Right renal cortex interstitium (tissue), 3 donors: ENCODE measurements at regions not wholly inside any gene's neighbourhood (a gene's known extent, or its start where the extent isn't known, plus 50 kb on each side); places are given as distances from the start of the nearest gene placed in this dataset.

Experiments
- DNase-seq, 3 donors: peaks; one replicate each; pipeline ENCODE4 v3.0.0-alpha.2; 2013; ENCODE audit warnings: low read depth in 3 of 3, low spot score in 2 of 3

DNA sequence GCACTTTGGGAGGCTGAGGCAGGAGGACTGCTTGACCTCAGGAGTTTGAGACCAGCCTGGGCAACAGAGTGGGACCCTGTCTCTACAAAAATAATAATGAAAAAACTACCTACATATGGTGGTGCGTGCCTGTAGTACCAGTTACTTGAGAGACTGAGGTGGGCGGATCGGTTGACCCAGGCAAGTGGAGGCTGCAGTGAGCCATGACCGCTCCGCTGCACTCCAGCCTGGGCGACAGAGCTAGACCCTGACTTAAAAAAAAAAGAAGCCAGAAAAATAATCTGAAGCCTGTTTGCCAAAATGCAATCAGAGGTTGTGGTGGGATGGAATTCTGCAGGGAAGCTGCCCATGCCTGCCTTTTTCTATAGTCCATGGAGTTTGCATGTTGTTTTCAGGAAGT lies 50.4 kb upstream of the GGTA1 start:
- DNase-seq: no peak

DNA sequence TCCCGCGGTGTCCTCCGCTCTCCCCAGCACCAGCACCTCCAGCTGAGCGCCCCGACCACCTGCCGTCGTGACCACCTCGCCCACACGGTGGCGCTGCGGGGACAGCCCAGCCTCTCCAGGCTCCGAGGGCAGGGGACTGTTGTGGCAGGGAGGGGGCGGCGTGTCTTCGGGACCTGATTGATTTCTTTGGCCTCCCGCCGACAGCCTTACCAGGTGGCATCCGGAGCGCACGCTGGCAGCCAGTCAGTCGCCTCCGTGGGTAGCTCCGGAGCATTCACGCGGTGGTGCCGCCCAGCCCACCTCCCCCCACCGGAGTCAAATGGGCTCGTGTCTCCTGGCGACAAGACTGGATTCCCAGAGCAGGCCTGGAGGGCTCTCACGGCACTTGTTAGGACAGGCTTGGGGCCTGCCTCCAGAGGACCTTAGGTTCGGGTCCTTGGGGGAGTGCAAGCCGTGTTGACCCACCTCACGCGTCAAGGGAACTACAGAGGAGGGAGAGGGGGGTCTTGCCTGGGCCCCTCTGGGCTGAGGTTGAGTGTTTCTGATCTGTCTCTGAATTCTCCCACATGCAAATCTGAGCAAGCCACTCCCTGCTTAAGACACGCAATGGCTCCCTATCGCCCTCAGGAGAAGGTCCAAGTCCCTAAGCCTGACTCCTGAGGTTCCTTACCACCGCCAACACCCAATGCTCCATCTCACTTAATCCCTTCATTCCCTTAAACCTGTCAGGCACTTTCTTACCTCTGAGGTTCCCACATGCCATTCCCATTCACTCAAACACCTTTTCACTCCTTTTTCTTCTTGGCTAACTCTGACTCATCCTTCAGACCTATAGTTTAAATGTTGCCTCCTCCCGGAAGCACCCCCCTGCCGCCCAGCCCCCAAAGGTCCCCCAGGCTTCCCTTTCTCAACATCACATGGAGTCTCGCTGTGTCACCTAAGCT lies 51.2 kb upstream of the GGTA1 start:
- no peak for DNase-seq

DNA sequence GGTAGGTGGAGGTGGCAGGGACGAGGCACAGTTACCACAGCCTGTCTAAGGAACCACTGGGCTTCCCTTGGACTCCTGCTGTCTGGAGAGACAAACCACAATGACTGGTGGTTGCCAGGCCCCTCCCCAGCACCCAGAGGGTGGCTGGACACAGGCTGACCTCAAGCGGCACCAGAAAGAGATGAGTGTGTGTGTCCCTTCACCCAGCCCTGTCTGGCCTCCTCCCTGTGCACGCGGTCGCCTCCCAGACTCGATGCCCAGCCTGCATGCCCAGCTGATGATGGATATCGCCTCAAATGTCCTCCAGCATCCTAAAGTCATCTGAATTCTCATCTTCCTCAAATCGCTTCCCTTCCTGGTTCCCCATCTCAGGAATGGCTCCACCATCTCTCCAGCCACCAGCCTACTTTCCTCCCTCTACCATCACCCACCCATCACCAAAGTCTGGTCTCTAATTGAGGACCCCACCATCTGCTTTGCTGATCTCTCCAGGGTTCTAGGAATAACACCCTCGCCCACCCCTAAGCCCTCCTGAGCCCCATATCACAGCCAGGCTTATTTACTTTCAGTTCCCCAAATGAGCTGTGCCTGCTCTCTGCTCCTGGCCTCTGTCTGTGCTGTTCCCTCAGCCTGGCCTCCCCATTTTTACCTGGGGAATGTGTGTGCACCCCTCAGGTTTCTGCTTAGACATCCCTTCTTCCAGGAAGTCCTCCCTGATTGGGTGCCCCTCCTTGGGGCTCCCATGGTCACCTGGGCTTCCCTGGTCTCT lies 52.5 kb upstream of the GGTA1 start:
- DNase-seq: no peak

DNA sequence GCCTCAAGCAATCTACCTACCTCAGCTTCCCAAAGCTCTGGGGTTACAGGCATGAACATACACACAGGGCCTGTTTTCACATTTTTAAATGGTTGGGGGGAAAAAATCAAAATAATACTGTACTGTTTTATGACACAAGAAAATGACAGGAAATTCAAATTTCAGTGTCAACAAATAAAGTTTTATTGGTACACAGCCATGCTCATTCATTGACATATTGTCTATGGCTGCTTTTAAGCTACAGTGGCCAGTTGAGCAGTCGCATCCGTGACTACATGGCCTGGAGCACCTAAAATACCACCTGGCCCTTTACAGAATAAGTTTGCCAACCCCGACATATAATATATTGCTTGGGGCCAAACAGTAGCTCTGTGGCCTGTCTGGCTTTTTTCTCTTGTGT lies 56.4 kb upstream of the GGTA1 start:
- DNase-seq: no peak

DNA sequence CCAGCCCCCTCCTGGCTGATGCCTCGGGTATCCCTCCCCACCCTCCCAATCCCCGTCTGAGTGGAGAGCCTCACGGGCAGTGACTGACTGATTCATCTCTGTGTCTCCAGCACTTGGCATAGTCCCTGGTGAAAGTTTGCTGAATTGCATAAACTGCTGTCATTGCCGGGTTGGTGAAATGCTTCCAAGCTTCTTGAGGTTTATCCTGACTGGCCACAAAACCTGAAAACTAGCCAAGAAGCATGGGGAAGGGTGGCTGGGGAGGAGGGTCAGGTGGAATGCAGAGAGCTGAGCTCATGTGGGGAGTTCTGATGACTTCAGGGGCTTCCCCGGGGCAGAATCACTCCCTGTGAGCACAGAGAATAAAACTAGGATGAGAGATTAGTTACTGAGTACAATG lies 56.9 kb upstream of the GGTA1 start:
- DNase-seq: no peak

DNA sequence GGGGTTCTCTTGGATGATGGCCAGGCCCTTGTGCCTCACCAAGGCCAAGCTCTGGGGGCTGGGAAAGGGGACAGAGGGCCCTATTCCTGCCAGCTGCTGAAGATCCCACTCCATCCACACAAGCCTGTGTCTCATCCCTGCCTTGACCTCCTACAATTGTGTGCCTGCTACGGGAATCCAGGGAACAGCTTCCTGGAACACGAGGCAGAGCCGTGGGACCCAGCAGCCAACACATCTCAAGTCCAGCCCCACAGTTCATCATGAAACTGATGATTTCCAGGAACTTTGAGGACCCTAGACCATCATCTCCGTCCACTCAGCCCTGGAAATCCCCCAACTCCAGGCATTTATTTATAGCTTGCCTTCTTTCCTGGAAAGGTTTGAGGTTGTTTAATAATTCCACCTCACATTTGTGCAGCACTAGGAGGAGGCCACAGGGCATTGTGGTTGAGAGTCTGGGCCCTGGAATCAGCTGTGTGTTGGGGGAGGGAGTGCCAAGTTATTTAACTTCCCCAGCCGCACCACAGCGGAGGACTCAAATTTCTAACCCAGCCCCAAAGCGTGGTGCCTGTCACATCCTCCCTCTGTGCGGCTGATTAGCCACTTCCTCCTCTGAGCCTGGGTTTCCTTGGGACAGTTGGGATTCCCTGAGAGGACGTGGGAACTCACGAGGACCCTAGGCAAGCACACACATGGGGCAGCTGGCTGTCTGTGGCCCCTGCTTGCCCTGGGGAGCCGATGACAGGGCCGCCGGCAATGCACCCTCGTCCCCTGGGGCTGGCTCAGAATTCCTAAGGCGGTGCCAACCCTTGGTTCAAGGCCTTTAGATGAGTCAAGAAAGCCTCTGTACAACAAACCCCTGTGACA lies 58.2 kb upstream of the GGTA1 start:
- peak; percentile 71 to 82 (median 76) for DNase-seq

DNA sequence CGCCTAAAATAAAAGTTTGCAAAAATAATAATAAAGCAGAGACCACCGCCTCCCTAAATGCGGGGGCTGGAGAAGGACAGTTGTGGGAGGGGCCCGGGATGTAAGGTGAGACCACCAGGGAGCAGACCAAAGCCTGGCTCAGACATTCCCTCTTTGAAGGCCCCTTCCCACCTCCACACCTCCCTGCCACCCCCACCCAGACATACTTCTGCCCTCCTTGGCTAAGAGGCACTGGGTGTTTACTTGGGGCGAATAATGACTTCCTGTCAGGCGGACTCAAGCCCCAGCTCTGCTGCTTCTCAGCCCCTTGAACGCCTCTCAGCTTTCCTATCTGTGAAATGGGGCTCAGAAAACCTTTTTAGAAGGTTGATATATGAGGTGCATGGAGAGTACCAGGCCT lies 58.8 kb upstream of the GGTA1 start:
- no peak for DNase-seq

DNA sequence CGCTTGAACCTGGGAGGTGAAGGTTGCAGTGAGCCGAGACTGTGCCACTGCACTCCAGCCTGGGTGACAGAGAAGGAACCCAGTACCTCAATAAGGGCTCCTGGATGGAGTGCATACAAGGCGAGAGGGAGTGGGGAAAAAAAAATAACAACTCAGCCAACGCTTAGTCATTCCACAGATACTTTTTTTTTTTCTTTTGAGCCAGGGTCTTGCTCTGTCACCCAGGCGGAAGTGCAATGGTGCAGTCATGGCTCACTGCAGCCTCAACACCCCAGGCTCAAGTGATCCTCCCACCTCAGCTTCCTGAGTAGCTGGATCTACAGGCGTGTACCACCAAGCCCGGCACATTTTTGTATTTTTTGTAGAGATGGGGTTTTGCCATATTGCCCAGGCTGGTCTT lies 59.5 kb upstream of the GGTA1 start:
- DNase-seq: no peak

DNA sequence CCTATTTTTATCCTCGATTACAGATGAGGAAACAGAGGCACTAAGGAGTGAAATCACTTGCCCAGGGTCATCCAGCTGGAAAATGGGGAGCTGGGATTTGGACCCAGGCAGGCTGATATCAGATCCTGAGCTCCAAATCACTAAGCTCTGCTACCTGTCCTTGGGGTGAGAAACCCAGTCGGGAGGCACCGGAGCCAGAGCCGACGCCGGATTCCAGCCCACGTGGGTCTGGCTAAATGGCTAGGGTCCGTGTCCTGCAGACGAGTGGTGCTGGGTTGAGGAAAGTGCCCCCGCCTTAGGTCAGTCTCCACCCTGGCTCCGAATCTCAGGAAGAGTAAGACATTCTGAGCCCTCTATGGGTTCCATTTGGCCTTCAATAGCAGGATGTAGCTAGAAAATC lies 61.3 kb upstream of the GGTA1 start:
- DNase-seq: no peak

DNA sequence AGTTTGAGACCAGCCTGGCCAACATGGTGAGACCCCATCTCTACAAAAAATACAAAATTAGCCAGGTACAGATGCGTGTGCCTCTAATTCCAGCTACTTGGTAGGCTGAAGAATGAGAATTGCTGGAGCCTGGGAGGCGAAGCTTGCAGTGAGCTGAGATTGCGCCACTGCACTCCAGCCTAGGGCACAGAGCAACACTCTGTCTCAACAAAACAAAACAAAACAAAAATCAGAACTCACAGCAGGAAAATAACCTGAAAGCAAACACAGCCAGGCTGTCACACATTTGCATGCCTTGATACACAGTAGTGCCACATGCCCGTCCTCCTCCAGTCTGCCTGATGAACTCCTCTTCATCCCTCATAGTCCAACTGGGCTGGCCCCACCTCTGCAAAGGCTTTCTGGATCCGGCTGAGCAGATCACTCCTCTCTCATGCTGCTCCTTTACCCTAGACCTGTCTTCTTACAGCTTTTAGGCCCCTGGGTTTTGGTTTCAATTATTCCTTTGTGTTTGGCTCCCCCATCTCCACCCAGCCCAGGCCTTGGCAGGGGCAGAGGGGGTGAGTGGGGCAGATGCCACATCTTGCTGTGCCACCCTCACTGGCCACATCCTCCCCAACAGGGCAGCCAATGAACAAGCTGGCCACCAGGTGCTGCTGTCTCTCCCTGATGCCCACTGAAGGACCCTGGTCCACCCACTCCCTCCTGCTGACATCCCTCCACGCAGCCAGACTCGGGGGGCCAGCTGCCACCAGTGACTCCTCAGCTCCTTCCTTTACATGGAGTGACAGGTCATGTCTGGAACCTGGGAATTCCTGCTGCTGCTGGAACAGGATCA lies 62.0 kb upstream of the GGTA1 start:
- no peak for DNase-seq

DNA sequence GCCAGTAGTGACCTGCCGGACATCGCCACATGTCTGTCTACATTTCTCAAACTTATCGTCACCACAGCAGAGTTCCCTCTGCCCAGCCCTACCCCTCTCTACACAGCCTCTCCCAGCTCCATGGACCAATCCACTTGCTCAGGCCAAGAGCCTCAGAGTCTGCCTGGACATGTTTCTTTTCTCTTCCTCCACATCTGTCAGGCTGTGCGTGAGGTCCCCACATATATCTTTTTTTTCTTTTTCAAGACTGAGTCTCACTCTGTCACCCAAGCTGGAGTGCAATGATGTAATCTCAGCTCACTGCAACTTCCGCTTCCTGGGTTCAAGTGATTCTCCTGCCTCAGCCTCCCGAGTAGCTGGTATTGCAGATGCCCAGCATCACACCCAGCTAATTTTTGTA lies 62.7 kb upstream of the GGTA1 start:
- no peak for DNase-seq

DNA sequence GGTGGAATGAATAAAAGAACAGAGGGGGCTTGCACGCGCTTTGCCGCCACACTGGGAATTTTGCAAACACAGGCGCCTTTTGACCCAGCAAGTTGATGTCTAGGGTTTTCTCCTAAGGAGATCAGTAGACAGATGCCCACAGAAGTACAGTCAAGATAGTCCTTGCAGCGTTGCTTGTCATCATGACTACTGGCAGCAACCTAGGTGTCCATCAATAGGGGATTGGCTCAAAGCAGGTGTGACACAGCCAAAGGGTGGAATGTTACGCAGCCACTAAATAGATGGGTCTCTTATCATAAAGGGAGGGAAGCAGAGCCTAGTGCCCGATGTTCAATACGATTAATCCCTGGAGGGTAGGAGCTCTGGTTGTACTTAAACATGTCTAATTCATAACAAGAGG lies 63.8 kb upstream of the GGTA1 start:
- DNase-seq: no peak

DNA sequence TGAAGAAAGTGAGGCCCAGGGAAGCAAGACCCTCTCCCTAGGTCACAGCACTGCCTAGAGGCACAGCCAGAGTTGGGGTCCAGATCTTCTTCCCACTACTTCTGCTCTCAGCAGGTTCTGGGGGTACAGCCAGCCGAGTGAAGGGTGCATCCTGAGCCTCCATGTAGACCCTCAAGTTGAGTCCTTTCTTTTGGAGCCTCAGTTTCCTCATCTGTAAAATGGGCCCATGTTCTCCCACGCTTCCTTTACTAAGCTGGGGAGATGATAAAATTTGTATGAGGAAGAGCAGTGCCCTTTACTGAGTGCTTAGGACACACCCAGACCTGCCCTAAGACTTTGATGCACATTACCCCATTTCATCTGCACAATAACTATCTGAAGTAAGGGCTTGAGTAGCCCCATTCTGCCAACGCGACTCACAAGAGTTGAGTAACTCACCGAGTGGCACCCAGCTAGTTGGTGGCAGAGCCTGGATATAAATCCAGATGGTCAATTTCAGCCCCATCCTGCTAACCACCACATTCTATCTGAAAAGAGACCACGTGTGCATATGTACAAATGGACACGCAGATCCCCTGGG lies 64.3 kb upstream of the GGTA1 start:
- no peak for DNase-seq

DNA sequence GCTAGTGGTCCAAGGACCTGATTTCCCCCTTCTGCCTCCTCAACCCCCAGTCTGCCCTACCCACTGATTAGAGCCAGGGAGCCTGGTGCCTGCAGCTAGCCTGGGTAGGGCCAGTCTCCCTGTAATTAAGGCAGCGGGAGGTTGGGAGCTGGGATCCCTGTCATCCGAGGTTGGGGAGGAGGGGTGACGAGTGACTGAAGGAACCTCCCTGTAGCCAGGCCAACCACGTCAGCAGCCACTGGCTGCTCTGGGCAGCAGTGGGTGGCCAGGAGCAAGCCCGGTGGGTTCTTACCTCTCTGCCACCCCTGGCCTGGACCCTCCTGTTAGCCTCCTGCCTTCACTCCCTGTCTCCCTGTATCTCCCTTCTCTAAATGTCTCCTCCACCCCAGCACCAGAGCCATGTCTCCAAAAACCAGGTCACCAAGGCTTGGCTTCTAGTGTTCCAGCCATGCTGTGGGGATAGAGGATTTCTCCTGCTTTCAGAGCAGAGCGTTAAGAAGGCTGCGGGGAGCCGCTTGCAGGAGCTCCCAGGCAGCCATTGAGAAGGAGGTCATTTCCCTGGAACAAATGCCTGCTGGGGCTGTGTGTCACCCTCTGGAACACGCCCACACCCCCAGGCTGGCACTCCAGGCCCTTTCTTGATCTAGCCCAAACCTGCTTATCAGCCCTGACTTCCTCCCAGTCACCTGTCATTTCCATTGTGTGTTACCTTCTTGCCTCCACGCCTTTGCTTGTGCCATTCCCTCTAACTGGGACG lies 65.0 kb upstream of the GGTA1 start:
- DNase-seq: no peak

DNA sequence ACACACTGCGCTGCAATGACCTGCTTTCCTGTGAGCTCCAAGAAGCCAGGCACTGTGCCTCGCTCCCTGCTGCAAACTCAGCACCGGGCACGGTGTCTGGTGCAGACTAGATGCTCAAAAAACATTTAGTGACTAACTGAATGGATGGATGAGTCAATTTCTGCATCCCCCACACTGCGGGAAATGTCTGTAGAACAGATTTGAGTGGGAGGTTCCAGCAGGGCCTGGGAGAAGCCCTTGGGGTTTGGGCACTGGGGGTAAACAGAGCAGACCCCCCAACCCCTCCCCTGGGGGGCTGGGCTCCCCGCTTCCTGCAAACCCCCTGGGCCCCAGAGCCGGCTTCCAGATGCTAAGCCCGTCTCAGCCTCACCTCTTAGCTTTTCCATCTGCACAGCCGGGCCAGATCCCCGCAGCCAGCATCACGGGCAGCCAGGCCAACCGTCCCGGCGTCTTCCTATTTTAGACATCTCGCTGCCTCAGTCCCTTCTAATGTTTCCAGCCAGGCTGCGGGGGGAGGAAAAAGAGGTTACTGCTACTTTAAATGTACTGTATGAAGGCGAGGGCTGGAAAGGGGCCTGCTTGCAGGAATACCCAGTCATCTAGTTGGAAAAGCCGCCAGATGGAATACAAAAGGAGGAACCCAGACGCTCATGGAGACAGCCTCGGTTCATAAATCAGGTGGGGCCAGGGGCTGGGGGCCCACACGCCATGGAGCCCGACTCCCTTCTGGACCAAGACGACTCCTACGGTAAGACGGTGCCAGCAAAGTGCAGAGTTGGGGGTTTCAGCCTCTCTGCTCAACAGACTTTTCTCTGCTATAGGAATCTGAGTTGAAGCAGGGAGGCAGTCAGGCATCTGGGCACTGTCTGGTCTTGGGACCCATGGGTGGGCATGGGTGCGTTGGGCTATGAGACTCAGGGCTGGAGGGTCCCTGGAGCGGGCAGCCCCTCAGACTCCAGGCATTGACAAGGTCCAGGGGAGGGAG lies 67.1 kb upstream of the GGTA1 start:
- DNase-seq: no peak

DNA sequence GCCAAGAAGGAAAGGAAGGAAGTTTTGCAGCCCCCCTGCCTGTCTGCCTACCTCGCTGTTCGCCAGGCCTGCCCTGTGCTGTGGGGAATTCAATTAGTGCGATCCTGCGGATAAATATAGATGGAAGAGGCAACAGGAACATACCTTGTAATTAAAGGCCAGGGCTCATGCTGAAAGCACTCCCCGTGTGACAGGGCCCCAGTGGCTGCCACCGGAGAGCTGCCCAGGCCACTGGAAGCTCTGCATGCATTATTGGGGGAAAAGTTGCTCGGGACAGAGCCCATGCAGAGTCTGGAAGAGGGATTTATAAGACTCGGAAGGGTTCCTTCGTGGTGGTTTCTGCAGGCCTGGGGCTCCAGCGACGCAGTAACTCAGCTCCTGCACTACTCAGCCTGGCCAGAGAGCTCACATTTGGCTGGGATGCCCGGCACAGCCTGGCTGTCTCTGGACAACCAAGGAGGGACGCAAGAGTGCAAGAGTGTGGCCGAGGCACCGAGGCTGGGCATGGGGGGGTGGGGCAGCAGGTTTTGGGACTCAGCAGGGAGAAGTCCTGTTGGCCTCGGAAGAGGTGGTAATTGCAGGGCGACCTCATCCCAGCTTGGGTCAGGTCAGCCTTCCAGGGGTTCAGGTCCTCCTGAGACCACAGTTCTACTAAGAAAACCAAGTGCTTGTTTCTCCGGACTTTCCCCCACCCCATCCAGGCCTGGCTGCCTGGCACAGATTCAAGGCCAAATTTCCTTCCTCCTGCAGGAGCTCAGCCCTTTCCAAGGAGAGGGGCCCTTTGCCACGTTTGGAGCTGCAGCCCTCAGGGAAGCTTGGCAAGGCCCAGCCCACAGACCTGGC lies 68.1 kb upstream of the GGTA1 start:
- no peak for DNase-seq
